ENCODE measurements at regions not wholly inside any gene's neighbourhood (a gene's known extent, or its start where the extent isn't known, plus 50 kb on each side); places are given as distances from the start of the nearest gene placed in this dataset.

DNA sequence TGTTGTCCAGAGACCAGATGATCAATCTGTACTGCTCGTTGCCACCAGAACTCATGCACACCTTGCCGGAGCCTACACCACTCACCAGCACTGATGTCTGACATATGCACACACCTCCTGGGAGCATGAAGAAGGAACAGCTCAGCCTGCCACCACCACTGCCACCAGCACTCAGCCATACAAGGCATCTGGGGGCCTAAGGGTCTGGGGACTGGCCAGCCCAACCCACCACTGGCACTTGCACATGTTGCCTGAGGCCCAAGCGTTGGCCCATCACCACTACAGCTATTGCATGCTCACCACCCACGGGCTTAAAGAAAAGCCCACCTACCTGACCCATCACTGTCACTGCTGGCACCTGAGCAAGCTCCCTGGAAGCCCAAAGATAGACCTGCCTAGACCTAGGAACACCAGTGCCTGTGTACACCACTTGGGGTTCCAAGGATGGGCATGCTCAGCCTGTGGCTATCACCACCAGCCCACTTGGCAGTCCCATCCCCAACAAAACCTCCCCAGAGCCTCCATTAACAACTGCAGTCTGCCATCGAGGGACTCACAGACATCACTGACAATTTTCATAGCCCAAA is 174.3 kb upstream of the GRID2 start:
- no peak for TF ChIP-seq ZFX (IDR thresholded peaks at IDR 0.05; ENCODE audit: borderline replicate concordance)
- TF ChIP-seq CTCF (IDR thresholded peaks at IDR 0.05): no peak
- no peak overlapping the region for H3K27ac ChIP-seq

DNA sequence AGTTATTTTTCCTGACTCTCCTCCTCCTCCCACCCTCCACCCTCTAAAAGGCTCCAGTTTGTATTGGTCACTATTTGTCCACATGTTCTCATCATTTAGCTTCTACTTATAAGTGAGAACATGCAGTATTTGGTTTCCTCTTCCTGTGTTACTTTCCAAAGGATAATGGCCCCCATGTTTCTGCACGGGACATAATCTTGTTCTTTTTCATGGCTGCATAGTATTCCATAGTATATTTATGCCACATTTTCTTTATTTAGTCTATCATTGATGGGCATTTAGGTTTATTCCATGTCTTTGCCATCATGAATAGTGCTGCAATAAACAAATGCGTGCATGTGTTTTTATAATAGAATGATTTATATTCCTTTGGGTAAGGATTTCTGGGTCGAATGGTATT is 167.3 kb upstream of the GRID2 start:
- TF ChIP-seq CTCF (IDR thresholded peaks at IDR 0.05): no peak
- no peak overlapping the region for H3K27ac ChIP-seq

DNA sequence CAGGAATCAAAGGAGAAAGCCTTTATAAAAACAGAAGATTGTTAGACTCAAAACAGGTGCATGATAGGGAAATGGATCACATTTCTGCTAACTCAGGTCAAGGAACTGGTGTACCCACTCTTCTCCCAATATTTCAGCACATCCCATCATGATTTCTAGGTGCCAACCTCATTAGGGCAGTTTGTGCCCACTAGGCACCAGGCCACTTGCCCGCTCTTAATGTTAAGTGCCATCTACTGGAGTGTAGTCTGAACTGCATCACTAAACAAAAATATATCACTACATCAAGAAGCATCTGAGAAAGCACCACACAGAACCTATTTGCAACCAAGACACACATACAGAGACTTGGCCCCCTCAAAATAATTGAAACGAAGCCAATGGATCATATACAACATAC is 140.4 kb upstream of the GRID2 start:
- TF ChIP-seq CTCF (IDR thresholded peaks at IDR 0.05) (peak; percentile 45), ZFX (IDR thresholded peaks at IDR 0.05; ENCODE audit: borderline replicate concordance) (no peak)
- no peak overlapping the region for H3K27ac ChIP-seq

DNA sequence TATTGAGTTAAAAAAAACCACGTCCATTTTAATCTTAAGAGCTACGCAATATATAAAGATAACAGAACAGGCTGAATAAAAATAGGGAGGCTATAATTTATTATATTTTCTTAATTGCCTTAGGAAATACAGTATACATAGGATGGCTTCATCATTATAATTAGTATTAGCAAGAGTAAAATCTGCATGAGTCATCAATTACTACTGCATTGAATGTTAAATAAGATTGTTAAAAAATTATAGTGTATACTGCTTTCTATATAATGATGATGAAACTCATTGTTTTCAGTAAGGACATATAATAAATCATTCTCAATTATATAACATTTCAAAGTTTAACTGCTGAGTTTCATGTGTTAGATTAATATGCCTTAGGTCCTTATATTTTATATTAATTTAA is 133.4 kb upstream of the GRID2 start:
- no peak overlapping the region for H3K27ac ChIP-seq

GRCh38 chr4:92172203-92172602 is 131.6 kb upstream of the GRID2 start:
- TF ChIP-seq ZFX (IDR thresholded peaks at IDR 0.05; ENCODE audit: borderline replicate concordance): no peak
- TF ChIP-seq CTCF (IDR thresholded peaks at IDR 0.05): 0 out of 2 replicates have a peak, but pooled peaks have one; percentile 15
- H3K27ac ChIP-seq: no peak overlapping the region

More for the DNA sequence above, 133.4 kb upstream of the GRID2 start:
- no peak for TF ChIP-seq CTCF (IDR thresholded peaks at IDR 0.05)
- no peak for TF ChIP-seq ZFX (IDR thresholded peaks at IDR 0.05; ENCODE audit: borderline replicate concordance)

GRCh38 chr4:92175250-92175649 is 128.5 kb upstream of the GRID2 start:
- H3K27ac ChIP-seq: no peak overlapping the region
- TF ChIP-seq CTCF (IDR thresholded peaks at IDR 0.05) (no peak), ZFX (IDR thresholded peaks at IDR 0.05; ENCODE audit: borderline replicate concordance) (no peak)

DNA sequence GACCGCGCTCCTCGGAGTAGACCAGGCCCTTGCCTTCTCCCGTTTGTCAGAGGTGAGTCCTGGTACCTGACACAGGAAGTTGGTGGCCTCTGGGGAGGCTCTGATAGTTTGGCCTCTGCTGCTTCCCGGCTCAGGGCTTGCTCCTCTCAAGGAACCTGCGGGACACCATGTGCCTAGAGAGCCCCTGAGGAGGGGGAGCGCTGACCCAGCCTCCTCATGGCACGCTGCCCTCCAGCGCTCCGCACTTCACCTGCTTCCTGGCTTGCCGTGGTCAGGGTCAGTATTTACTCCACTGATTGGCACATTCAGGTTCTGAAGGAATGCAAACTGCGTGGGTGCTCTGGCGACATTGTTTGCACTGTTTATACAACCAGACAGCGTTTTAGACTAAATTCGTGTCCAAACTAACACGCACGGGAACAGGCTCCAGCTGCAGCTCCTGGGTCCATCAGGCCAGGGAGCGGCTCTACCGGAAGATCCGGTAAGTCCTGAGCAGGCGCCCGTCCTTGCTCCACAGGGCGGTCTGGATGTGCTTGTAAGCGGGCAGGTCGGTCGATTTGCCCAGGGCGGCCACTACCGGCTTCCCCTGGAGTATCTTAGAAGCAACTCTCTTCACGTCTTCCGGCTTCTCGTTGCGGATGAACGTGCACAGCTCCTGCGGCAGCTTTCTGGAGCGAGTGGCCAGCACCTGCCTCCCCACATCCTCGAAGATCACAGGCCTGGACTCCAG is 121.6 kb upstream of the GRID2 start:
- TF ChIP-seq ZFX (IDR thresholded peaks at IDR 0.05; ENCODE audit: borderline replicate concordance) (no peak), CTCF (IDR thresholded peaks at IDR 0.05) (no peak)
- no peak overlapping the region for H3K27ac ChIP-seq

All from 22Rv1 (cell line).